Right atrium auricular region (tissue), 2 donors: ENCODE measurements at regions not wholly inside any gene's neighbourhood (a gene's known extent, or its start where the extent isn't known, plus 50 kb on each side); places are given as distances from the start of the nearest gene placed in this dataset.

ENCODE experiments used
- DNase-seq: peaks from one replicate; pipeline ENCODE4 v3.0.0-alpha.2; 2019; ENCODE audit warnings: low spot score
- H3K27ac ChIP-seq, 2 donors: fragments of 200-600 bp; sonication (generic); 1 replicate in 1 of 2; 2 replicates in 1 of 2; pipeline ENCODE4 v1.5.1; 2016 to 2019
- H3K27me3 ChIP-seq, 2 donors: fragments of 200-600 bp; sonication (generic); one replicate each; pipeline versions ENCODE4 v1.5.1 to v1.6.0; 2017 to 2019
- H3K36me3 ChIP-seq: fragments of 200-600 bp; sonication (generic); one replicate; pipeline ENCODE4 v1.5.1; 2016
- H3K4me1 ChIP-seq, 2 donors: fragments of 200-600 bp; sonication (generic); one replicate each; pipeline versions ENCODE4 v1.5.1 to v1.6.0; 2017 to 2019
- H3K4me3 ChIP-seq, 2 donors: fragments of 200-600 bp; sonication (generic); 1 replicate in 1 of 2; 2 replicates in 1 of 2; pipeline ENCODE4 v1.5.1; 2017 to 2019; ENCODE audit warnings: mild to moderate bottlenecking in 1 of 2, moderate library complexity in 1 of 2
- H3K9me3 ChIP-seq, 2 donors: fragments of 200-600 bp; sonication (generic); one replicate each; pipeline ENCODE4 v1.5.1; 2019
- TF ChIP-seq, protein P1 (sequence below), 2 donors: fragments of 200-600 bp; sonication (generic); IDR thresholded peaks; one replicate each; pipeline ENCODE4 v1.5.1; 2019; ENCODE audit warnings: antibody characterized with exemption in 2 of 2

DNA sequence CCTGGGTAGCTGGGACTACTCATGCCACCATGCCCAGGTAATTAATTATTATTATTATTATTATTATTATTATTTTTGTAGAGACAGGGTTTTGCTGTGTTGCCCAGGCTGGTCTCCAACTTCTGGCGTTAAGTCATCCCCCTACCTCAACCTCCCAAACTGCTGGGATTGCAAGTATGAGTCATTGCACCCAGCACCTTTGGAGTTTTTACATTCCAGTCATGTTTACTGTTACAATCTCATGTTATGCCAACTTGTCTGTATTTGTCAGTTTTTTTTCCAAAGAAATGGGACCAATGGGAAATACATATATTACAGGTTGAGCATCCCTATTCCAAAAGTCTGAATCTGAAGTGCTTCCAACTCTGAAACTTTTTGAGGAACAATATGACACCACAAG, 903.8 kb downstream of the SLC4A3 start:
- no peaks in the 10 kb centered on the region for H3K4me1 ChIP-seq
- TF ChIP-seq, protein P1, sequence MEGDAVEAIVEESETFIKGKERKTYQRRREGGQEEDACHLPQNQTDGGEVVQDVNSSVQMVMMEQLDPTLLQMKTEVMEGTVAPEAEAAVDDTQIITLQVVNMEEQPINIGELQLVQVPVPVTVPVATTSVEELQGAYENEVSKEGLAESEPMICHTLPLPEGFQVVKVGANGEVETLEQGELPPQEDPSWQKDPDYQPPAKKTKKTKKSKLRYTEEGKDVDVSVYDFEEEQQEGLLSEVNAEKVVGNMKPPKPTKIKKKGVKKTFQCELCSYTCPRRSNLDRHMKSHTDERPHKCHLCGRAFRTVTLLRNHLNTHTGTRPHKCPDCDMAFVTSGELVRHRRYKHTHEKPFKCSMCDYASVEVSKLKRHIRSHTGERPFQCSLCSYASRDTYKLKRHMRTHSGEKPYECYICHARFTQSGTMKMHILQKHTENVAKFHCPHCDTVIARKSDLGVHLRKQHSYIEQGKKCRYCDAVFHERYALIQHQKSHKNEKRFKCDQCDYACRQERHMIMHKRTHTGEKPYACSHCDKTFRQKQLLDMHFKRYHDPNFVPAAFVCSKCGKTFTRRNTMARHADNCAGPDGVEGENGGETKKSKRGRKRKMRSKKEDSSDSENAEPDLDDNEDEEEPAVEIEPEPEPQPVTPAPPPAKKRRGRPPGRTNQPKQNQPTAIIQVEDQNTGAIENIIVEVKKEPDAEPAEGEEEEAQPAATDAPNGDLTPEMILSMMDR (IDR thresholded peaks at IDR 0.05) = no peak
- no peak for DNase-seq

DNA sequence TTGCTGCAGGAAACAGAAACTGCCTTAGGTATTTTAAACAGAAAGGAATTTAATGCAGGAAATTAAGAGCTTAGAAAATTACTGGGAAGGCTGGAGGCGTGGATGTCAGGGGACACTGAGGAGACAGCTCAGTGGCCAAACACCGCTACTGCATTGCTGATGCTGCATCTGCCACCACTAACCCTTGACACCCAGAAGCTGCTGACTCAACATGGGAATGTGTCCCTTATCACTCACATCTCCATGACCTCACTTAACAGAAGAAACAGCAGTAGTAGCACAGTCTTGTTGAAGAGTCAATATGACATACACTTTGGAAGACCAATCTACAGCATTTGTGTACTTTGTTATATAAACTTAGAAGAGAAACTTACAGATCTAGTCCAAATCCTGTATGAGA, 906.1 kb downstream of the SLC4A3 start:
- Histone ChIP-seq H3K36me3 (no peaks in the 10 kb centered on the region), H3K4me1 (no peaks in the 10 kb centered on the region), H3K27ac (no peak overlapping the region), H3K4me3 (no peak overlapping the region), H3K9me3 (no peaks in the 10 kb centered on the region), H3K27me3 (no peaks in the 10 kb centered on the region)
- DNase-seq = no peak
- TF ChIP-seq, protein P1 (IDR thresholded peaks at IDR 0.05) = no peak

More for the DNA sequence above, 903.8 kb downstream of the SLC4A3 start:
- Histone ChIP-seq H3K27ac (no peak overlapping the region), H3K4me3 (no peak overlapping the region), H3K27me3 (no peaks in the 10 kb centered on the region), H3K9me3 (no peaks in the 10 kb centered on the region), H3K36me3 (no peaks in the 10 kb centered on the region)

DNA sequence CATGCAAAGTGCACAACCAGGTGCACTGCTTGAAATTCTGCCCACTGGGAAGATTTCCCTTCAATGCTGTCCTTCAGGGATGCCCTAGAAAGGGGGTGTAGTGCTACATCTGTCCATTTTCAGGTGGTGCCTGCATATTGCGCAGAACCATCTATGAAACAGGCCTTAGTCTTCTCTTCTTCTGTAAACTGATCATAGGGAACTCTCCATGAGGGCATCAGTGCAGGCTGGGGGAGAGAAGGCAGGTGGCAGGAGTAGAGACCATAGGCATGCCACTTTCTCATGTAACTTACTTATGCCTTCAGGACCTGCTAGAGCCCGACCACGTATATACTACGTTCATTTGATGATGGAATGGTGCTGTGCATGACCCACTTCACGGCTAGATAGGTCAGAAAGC, 912.1 kb downstream of the SLC4A3 start:
- Histone ChIP-seq H3K9me3 (peaks cover 0 to 8% of the 10 kb centered on the region in 2 donors), H3K4me3 (no peak overlapping the region), H3K27ac (no peak overlapping the region), H3K27me3 (no peaks in the 10 kb centered on the region), H3K4me1 (no peaks in the 10 kb centered on the region), H3K36me3 (no peaks in the 10 kb centered on the region)
- DNase-seq = no peak
- TF ChIP-seq, protein P1 (IDR thresholded peaks at IDR 0.05) = no peak

DNA sequence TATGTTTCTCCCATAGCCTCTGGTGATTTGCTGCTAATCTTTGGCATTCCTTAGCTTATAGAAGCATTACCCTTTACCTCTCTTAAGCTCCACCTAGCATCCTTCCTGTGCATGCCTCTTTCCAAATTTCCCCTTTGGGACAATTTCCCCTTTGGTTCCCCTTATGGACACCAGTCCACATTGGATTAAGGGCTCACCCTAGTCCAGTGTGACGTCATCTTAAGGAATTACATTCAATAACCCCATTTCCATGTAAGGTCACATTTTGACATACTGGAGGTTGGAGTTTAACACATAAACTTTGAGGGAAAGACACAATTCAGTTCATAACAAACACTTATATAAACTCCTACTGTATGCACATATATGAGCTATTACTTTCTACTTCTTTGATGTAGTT, 916.6 kb downstream of the SLC4A3 start:
- no peak overlapping the region for H3K4me3 ChIP-seq

DNA sequence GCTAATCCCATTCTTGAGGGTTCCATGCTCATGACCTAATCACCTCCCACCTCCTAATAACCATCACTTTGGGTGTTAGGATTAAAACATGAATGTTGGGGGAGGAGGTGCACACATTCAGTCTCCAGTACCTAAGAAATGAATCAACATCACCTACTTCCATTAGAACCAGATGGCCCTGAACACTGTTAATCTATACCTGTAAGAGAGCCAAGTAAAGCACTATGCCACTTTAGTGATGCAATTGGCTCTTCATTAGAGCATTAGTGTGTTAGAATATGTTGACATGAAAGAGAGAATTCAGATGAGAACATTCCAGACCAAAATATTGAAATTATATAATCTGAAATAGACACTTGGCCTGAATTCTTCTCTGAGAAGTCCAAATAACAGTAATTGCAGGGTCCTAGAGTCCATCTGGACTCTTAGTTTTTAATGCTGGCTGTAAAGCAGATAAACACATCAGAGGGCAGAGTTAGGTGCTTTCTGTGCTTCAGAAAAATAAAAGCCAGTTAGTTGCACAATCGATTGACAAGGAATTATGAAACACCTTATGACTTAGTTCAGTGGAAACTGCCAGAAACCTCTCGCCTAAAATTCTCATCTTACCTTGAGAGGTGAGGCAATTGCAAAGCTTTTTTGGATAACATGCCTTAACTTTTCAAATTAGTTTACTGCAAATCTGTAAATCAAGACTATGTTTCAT, 923.7 kb downstream of the SLC4A3 start:
- H3K27me3 ChIP-seq = no peaks in the 10 kb centered on the region
- TF ChIP-seq, protein P1 (IDR thresholded peaks at IDR 0.05) = no peak
- no peaks in the 10 kb centered on the region for H3K4me1 ChIP-seq
- no peaks in the 10 kb centered on the region for H3K9me3 ChIP-seq
- no peaks in the 10 kb centered on the region for H3K36me3 ChIP-seq
- H3K27ac ChIP-seq = no peak overlapping the region
- no peak overlapping the region for H3K4me3 ChIP-seq
- no peak for DNase-seq

More for the DNA sequence above, 916.6 kb downstream of the SLC4A3 start:
- Histone ChIP-seq H3K36me3 (no peaks in the 10 kb centered on the region), H3K27ac (no peak overlapping the region), H3K9me3 (peaks cover 0 to 8% of the 10 kb centered on the region in 2 donors), H3K4me1 (no peaks in the 10 kb centered on the region), H3K27me3 (no peaks in the 10 kb centered on the region)
- DNase-seq = no peak
- TF ChIP-seq, protein P1 (IDR thresholded peaks at IDR 0.05) = no peak
